ENCODE measurements at regions not wholly inside any gene's neighbourhood (a gene's known extent, or its start where the extent isn't known, plus 50 kb on each side); places are given as distances from the start of the nearest gene placed in this dataset.

DNA sequence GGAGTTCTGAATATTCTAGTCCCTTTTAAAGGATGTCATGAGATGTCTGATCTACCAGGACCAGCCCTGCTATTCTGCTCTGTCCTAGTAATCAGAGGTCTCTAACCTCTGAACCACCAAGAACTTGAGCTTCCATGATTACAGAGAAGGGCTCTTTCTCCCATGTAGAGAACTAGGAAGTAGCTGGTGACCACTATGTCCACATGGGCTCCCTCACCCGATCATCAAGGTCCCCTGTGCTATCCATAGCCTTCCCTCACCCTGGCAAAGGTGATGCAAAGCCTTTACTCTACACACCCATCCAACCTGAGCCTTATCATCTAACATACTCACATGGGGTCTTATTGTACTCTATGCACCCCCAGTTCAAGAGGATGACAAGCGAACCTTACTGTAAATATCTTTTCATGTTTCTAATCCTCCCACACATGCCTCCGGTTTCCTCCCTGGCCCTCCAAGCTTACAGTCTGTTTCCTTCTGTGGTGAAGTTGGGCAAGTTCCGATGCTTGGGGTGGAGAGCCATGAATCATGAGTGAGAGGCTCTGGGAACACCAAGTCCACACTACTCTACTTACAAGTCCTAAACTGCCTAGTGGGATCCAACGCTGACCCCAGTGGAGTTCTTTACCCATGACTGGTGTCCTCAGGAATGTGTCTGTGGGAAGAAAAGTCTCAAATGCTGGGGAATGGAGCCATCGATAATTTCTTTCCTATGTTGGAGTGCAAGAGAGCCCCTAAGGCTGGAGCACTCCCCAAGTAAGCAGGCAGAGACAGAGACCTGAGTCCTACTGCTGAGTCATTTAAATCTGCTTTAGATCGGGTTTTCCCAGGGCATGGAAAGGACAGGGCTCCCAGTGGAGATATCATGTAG is 73.3 kb upstream of the KLF7 start:
- TF ChIP-seq CTCF (IDR thresholded peaks at IDR 0.05) (no peak), EP300 (IDR thresholded peaks at IDR 0.05) (peak in 1 of 4 donors; percentile 73)

Data from upper lobe of left lung (tissue), 4 donors.